WERI-Rb-1 (cell line): ENCODE measurements at regions not wholly inside any gene's neighbourhood (a gene's known extent, or its start where the extent isn't known, plus 50 kb on each side); places are given as distances from the start of the nearest gene placed in this dataset.

Source experiments
- DNase-seq: peaks from one replicate; pipeline ENCODE4 v3.0.0-alpha.2; 2020
- H3K27ac ChIP-seq: fragments of 250-450 bp; sonication (Bioruptor Pico); 2 replicates; pipeline ENCODE4 v1.5.1; 2020; ENCODE audit warnings: mild to moderate bottlenecking, moderate library complexity
- H3K27me3 ChIP-seq: fragments of 250-450 bp; sonication (Bioruptor Pico); 2 replicates; pipeline ENCODE4 v1.5.1; 2021; ENCODE audit warnings: mild to moderate bottlenecking, low read depth, moderate library complexity; ENCODE audit not compliant: insufficient read depth, severe bottlenecking
- H3K36me3 ChIP-seq: fragments of 250-450 bp; sonication (Bioruptor Pico); 2 replicates; pipeline ENCODE4 v1.5.1; 2020; ENCODE audit warnings: mild to moderate bottlenecking, moderate library complexity
- H3K4me3 ChIP-seq: 2 replicates; pipeline ENCODE4 v1.5.1; 2011; ENCODE audit warnings: low read depth, mild to moderate bottlenecking, control low read depth, low read length
- H3K9me3 ChIP-seq: fragments of 250-450 bp; sonication (Bioruptor Pico); 2 replicates; pipeline ENCODE4 v1.5.1; 2021; ENCODE audit warnings: mild to moderate bottlenecking, moderate library complexity; ENCODE audit not compliant: severe bottlenecking
- CTCF ChIP-seq: IDR thresholded peaks from 2 replicates; pipeline ENCODE4 v1.5.1; 2011; ENCODE audit warnings: low read depth, mild to moderate bottlenecking, control low read depth, inconsistent platforms, low read length

- Histone ChIP-seq H3K27me3 (no peaks in the 10 kb centered on the region), H3K9me3 (no peaks in the 10 kb centered on the region), H3K36me3 (no peaks in the 10 kb centered on the region), H3K4me3 (no peak overlapping the region), H3K27ac (no peak overlapping the region)
- no peak for DNase-seq
- no peak for TF ChIP-seq CTCF
Measured at GRCh38 chr13:60331249-60332012, 65.6 kb upstream of the TDRD3 start.

- Histone ChIP-seq H3K36me3 (no peaks in the 10 kb centered on the region), H3K27me3 (no peaks in the 10 kb centered on the region), H3K27ac (no peak overlapping the region), H3K9me3 (no peaks in the 10 kb centered on the region), H3K4me3 (no peak overlapping the region)
- no peak for TF ChIP-seq CTCF
- DNase-seq = no peak
Measured at GRCh38 chr13:60332682-60333081, 64.3 kb upstream of the TDRD3 start.

- Histone ChIP-seq H3K27ac (no peak overlapping the region), H3K4me3 (no peak overlapping the region), H3K36me3 (no peaks in the 10 kb centered on the region), H3K9me3 (no peaks in the 10 kb centered on the region), H3K27me3 (no peaks in the 10 kb centered on the region)
- no peak for TF ChIP-seq CTCF
- no peak for DNase-seq
Measured at GRCh38 chr13:60334310-60334709, 62.7 kb upstream of the TDRD3 start.

GRCh38 chr13:60335531-60335930 is 61.5 kb upstream of the TDRD3 start:
- TF ChIP-seq CTCF = no peak
- H3K27ac ChIP-seq = no peak overlapping the region
- H3K36me3 ChIP-seq = no peaks in the 10 kb centered on the region
- H3K27me3 ChIP-seq = no peaks in the 10 kb centered on the region
- no peak overlapping the region for H3K4me3 ChIP-seq
- no peak for DNase-seq
- H3K9me3 ChIP-seq = no peaks in the 10 kb centered on the region

GRCh38 chr13:60338754-60339153 is 58.3 kb upstream of the TDRD3 start:
- H3K36me3 ChIP-seq = no peaks in the 10 kb centered on the region
- H3K27ac ChIP-seq = no peak overlapping the region
- H3K27me3 ChIP-seq = no peaks in the 10 kb centered on the region
- TF ChIP-seq CTCF = no peak
- H3K4me3 ChIP-seq = no peak overlapping the region
- no peak for DNase-seq
- H3K9me3 ChIP-seq = no peaks in the 10 kb centered on the region

GRCh38 chr13:60343978-60344377 is 53.0 kb upstream of the TDRD3 start:
- Histone ChIP-seq H3K9me3 (no peaks in the 10 kb centered on the region), H3K4me3 (no peak overlapping the region), H3K36me3 (no peaks in the 10 kb centered on the region), H3K27ac (no peak overlapping the region), H3K27me3 (no peaks in the 10 kb centered on the region)
- no peak for DNase-seq
- TF ChIP-seq CTCF = no peak
